Neural cell (in vitro differentiated cells): ENCODE measurements at regions not wholly inside any gene's neighbourhood (a gene's known extent, or its start where the extent isn't known, plus 50 kb on each side); places are given as distances from the start of the nearest gene placed in this dataset.

Experiments used
- H2AFZ ChIP-seq: fragments of 200-600, 300-800 bp; sonication (generic), shearing (Covaris generic); 2 replicates; pipeline ENCODE4 v1.6.0; 2014; ENCODE audit warnings: low read depth, mild to moderate bottlenecking, antibody characterized with exemption, low read length, moderate library complexity
- H3F3A ChIP-seq: fragments of 200-600 bp; shearing (Covaris generic); 2 replicates; pipeline ENCODE4 v1.6.1; 2016; ENCODE audit warnings: mild to moderate bottlenecking, moderate library complexity, mixed read lengths, antibody characterized with exemption, low read length; ENCODE audit not compliant: insufficient read depth, poor library complexity, severe bottlenecking
- H3K27ac ChIP-seq: fragments of 200-600, 300-800 bp; sonication (generic), shearing (Covaris generic); 2 replicates; pipeline ENCODE4 v1.5.1; 2014; ENCODE audit warnings: mild to moderate bottlenecking, low read length, moderate library complexity
- H3K27me3 ChIP-seq: fragments of 300-800, 200-600 bp; sonication (generic), shearing (Covaris generic); 2 replicates; pipeline ENCODE4 v1.6.0; 2014; ENCODE audit warnings: mild to moderate bottlenecking, low read depth, low read length, moderate library complexity; ENCODE audit not compliant: insufficient read depth
- H3K36me3 ChIP-seq: fragments of 300-800, 200-600 bp; sonication (generic), shearing (Covaris generic); 2 replicates; pipeline ENCODE4 v1.5.1; 2014; ENCODE audit warnings: mild to moderate bottlenecking, antibody characterized with exemption, low read length, moderate library complexity; ENCODE audit not compliant: insufficient read depth
- H3K4me2 ChIP-seq: fragments of 300-800, 200-600 bp; sonication (generic), shearing (Covaris generic); 2 replicates; pipeline ENCODE4 v1.6.0; 2014; ENCODE audit warnings: mild to moderate bottlenecking, low read length
- H3K4me3 ChIP-seq: fragments of 300-800, 200-600 bp; sonication (generic), shearing (Covaris generic); 2 replicates; pipeline ENCODE4 v1.5.1; 2014; ENCODE audit warnings: mild to moderate bottlenecking, low read length, moderate library complexity
- H3K79me2 ChIP-seq: fragments of 200-600 bp; shearing (Covaris generic); replicated peaks from 2 replicates; pipeline ENCODE4 v1.6.0; 2014; ENCODE audit warnings: mild to moderate bottlenecking, low read length, moderate library complexity; ENCODE audit not compliant: insufficient read depth
- H3K9ac ChIP-seq: fragments of 300-800, 200-600 bp; sonication (generic), shearing (Covaris generic); 2 replicates; pipeline ENCODE4 v1.6.1; 2016; ENCODE audit warnings: mild to moderate bottlenecking, low read length, mixed read lengths
- H3K9me2 ChIP-seq: fragments of 200-600 bp; shearing (Covaris generic); 2 replicates; pipeline ENCODE4 v1.6.1; 2016; ENCODE audit warnings: mild to moderate bottlenecking, low read length, mixed read lengths; ENCODE audit not compliant: insufficient read depth
- H3K9me3 ChIP-seq: fragments of 200-600, 300-800 bp; sonication (generic), shearing (Covaris generic); 2 replicates; pipeline ENCODE4 v1.6.1; 2016; ENCODE audit warnings: mild to moderate bottlenecking, mixed run types, low read length, moderate library complexity, mixed read lengths
- H4K20me1 ChIP-seq: fragments of 200-600 bp; shearing (Covaris generic); 2 replicates; pipeline ENCODE4 v1.6.1; 2016; ENCODE audit warnings: mild to moderate bottlenecking, mixed run types; ENCODE audit not compliant: insufficient read depth
- EP300 ChIP-seq: fragments of 450-650 bp; conservative IDR thresholded peaks from 2 replicates; pipeline ENCODE4 v1.6.1; 2014; ENCODE audit warnings: antibody characterized with exemption, mild to moderate bottlenecking, moderate library complexity; ENCODE audit not compliant: poor library complexity, severe bottlenecking
- EZH2 ChIP-seq: fragments of 200-600, 300-800 bp; shearing (Covaris generic), sonication (generic); IDR thresholded peaks from 2 replicates; pipeline ENCODE4 v1.6.1; 2014; ENCODE audit warnings: antibody characterized with exemption, low read length, borderline replicate concordance, mild to moderate bottlenecking; ENCODE audit not compliant: insufficient read depth, poor library complexity, severe bottlenecking
- MXI1 ChIP-seq: fragments of 450-650 bp; conservative IDR thresholded peaks from 2 replicates; pipeline ENCODE4 v1.6.1; 2014; ENCODE audit warnings: antibody characterized with exemption, mild to moderate bottlenecking; ENCODE audit not compliant: poor library complexity, severe bottlenecking
- POLR2AphosphoS5 ChIP-seq: IDR thresholded peaks from 2 replicates; pipeline ENCODE4 v1.6.1; 2012
- RAD21 ChIP-seq: fragments of 450-650 bp; conservative IDR thresholded peaks from 2 replicates; pipeline ENCODE4 v1.6.1; 2014; ENCODE audit warnings: antibody characterized with exemption, mild to moderate bottlenecking, moderate library complexity
- SMC3 ChIP-seq: fragments of 450-650 bp; conservative IDR thresholded peaks from 2 replicates; pipeline ENCODE4 v1.6.1; 2014; ENCODE audit warnings: antibody characterized with exemption, mild to moderate bottlenecking, moderate library complexity; ENCODE audit not compliant: poor library complexity
- TAF1 ChIP-seq: IDR thresholded peaks from 2 replicates; pipeline ENCODE4 v1.6.1; 2012; ENCODE audit warnings: low read depth
- TF ChIP-seq, protein P1 (sequence below): IDR thresholded peaks from 2 replicates; pipeline ENCODE4 v1.6.1; 2012; ENCODE audit warnings: borderline replicate concordance
- TF ChIP-seq, protein P2 (sequence below): fragments of 450-650 bp; IDR thresholded peaks from 2 replicates; pipeline ENCODE4 v1.5.1; 2014; ENCODE audit warnings: antibody characterized with exemption, mild to moderate bottlenecking, moderate library complexity; ENCODE audit not compliant: poor library complexity, severe bottlenecking

DNA sequence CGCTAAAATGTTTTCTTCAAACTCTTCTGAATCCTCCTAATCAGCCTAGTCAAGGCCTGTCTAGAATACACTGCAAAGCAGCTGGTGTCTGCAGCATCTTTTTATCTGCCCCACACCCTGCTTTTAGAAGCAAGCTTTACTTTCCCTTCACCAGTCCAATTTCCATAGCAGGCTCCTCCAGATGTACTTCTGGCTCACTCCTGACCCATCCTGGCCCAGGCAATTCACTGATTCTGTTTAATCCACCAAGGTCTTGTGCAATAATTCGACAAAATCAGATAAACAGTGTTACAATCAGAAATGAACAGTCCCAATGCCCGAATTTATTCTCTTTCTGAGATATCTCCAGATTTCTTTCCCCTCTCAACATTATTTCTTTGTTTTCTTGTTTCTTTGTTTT, 415.2 kb upstream of the SGCG start:
- Histone ChIP-seq H3K27me3 (no peaks in the 10 kb centered on the region), H3K9ac (no peak overlapping the region), H3K9me2 (no peaks in the 10 kb centered on the region), H2AFZ (no peak overlapping the region), H3K27ac (no peak overlapping the region), H3K4me2 (no peak overlapping the region), H3K4me3 (no peak overlapping the region), H3F3A (no peaks in the 10 kb centered on the region), H3K36me3 (no peaks in the 10 kb centered on the region), H3K9me3 (no peaks in the 10 kb centered on the region), H3K79me2 (no peaks in the 10 kb centered on the region), H4K20me1 (no peaks in the 10 kb centered on the region)
- TF ChIP-seq TAF1 (no peak), MXI1 (no peak), RAD21 (no peak), EZH2 (no peak), EP300 (no peak), SMC3 (no peak), POLR2AphosphoS5 (no peak)
- TF ChIP-seq, protein P1, sequence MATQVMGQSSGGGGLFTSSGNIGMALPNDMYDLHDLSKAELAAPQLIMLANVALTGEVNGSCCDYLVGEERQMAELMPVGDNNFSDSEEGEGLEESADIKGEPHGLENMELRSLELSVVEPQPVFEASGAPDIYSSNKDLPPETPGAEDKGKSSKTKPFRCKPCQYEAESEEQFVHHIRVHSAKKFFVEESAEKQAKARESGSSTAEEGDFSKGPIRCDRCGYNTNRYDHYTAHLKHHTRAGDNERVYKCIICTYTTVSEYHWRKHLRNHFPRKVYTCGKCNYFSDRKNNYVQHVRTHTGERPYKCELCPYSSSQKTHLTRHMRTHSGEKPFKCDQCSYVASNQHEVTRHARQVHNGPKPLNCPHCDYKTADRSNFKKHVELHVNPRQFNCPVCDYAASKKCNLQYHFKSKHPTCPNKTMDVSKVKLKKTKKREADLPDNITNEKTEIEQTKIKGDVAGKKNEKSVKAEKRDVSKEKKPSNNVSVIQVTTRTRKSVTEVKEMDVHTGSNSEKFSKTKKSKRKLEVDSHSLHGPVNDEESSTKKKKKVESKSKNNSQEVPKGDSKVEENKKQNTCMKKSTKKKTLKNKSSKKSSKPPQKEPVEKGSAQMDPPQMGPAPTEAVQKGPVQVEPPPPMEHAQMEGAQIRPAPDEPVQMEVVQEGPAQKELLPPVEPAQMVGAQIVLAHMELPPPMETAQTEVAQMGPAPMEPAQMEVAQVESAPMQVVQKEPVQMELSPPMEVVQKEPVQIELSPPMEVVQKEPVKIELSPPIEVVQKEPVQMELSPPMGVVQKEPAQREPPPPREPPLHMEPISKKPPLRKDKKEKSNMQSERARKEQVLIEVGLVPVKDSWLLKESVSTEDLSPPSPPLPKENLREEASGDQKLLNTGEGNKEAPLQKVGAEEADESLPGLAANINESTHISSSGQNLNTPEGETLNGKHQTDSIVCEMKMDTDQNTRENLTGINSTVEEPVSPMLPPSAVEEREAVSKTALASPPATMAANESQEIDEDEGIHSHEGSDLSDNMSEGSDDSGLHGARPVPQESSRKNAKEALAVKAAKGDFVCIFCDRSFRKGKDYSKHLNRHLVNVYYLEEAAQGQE, result no peak
- TF ChIP-seq, protein P2, sequence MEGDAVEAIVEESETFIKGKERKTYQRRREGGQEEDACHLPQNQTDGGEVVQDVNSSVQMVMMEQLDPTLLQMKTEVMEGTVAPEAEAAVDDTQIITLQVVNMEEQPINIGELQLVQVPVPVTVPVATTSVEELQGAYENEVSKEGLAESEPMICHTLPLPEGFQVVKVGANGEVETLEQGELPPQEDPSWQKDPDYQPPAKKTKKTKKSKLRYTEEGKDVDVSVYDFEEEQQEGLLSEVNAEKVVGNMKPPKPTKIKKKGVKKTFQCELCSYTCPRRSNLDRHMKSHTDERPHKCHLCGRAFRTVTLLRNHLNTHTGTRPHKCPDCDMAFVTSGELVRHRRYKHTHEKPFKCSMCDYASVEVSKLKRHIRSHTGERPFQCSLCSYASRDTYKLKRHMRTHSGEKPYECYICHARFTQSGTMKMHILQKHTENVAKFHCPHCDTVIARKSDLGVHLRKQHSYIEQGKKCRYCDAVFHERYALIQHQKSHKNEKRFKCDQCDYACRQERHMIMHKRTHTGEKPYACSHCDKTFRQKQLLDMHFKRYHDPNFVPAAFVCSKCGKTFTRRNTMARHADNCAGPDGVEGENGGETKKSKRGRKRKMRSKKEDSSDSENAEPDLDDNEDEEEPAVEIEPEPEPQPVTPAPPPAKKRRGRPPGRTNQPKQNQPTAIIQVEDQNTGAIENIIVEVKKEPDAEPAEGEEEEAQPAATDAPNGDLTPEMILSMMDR, result no peak

DNA sequence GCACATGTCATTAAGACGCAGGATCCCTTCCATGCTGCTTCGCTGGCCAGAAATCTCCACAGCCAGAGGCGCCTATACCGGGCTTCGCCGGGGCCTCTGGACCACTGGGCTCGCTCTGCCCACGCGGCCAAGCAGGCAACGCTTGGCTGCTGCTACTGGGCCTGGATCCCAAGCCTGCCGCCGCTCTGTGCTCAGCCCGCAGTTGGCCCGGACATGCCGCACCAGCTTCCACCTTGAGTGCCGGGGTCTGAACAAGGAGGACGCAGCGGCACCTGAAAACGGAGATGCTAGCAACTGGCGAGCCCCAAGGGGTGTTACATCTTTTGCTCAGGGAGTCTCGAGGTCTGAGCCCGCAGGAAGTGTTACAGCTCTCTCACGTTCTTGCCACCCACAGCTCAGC, 409.9 kb upstream of the SGCG start:
- H3K9ac ChIP-seq, result no peak overlapping the region
- no peaks in the 10 kb centered on the region for H3K79me2 ChIP-seq
- no peak overlapping the region for H3K4me2 ChIP-seq
- TF ChIP-seq POLR2AphosphoS5 (no peak), TAF1 (no peak), SMC3 (no peak), MXI1 (no peak), EZH2 (no peak), EP300 (no peak), RAD21 (no peak)
- TF ChIP-seq, protein P1, result no peak
- no peaks in the 10 kb centered on the region for H3K9me2 ChIP-seq
- no peaks in the 10 kb centered on the region for H3K9me3 ChIP-seq
- no peaks in the 10 kb centered on the region for H3K36me3 ChIP-seq
- no peak overlapping the region for H3K4me3 ChIP-seq
- H3K27ac ChIP-seq, result no peak overlapping the region
- no peaks in the 10 kb centered on the region for H3K27me3 ChIP-seq
- H4K20me1 ChIP-seq, result no peaks in the 10 kb centered on the region
- no peaks in the 10 kb centered on the region for H3F3A ChIP-seq
- H2AFZ ChIP-seq, result no peak overlapping the region
